ENCODE measurements at regions not wholly inside any gene's neighbourhood (a gene's known extent, or its start where the extent isn't known, plus 50 kb on each side); places are given as distances from the start of the nearest gene placed in this dataset.

DNA sequence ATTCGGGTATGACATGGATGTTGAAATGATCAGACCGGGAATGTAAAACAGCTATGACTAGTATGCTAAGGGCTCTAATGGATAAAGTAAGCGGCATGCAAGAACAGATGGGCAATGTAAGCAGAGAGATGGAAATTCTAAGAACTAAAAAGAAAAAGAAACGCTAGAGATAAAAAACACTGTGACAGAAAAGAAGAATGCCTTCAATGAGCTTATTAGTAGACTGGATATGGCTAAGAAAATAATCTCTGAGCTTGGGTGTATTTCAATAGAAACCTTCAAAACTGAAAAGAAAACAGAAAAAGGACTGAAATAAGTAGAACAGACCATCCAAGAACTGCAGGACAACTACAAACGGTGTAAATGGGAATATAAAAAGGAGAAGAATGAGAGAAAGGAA is 101.2 kb downstream of the HES1 start:
- no peak for TF ChIP-seq TAF1 (IDR thresholded peaks at IDR 0.05; ENCODE audit: borderline replicate concordance, low read depth, low read length)
- no peak for TF ChIP-seq POLR2AphosphoS5 (IDR thresholded peaks at IDR 0.05; ENCODE audit: low read depth, low read length)
